Chondrocyte (in vitro differentiated cells): ENCODE measurements at regions not wholly inside any gene's neighbourhood (a gene's known extent, or its start where the extent isn't known, plus 50 kb on each side); places are given as distances from the start of the nearest gene placed in this dataset.

ENCODE experiments used
- DNase-seq: peaks from one replicate; pipeline ENCODE4 v3.0.0; 2021; ENCODE audit warnings: mixed read lengths, low spot score
- H3K27ac Mint-ChIP-seq: one replicate; pipeline ENCODE4 v1.8.0; 2021; ENCODE audit warnings: mild to moderate bottlenecking, moderate library complexity, mixed read lengths; ENCODE audit not compliant: unreplicated experiment
- H3K27me3 Mint-ChIP-seq: 2 replicates; pipeline ENCODE4 v1.8.0; 2021; ENCODE audit warnings: low read depth, mixed read lengths
- H3K36me3 Mint-ChIP-seq: 2 replicates; pipeline ENCODE4 v1.8.0; 2021; ENCODE audit warnings: low read depth, mixed read lengths
- H3K4me1 Mint-ChIP-seq: 2 replicates; pipeline ENCODE4 v1.8.0; 2021; ENCODE audit warnings: low read depth, mild to moderate bottlenecking, mixed read lengths
- H3K4me3 Mint-ChIP-seq: one replicate; pipeline ENCODE4 v1.8.0; 2021; ENCODE audit warnings: mild to moderate bottlenecking, moderate library complexity, mixed read lengths; ENCODE audit not compliant: unreplicated experiment
- H3K9me3 Mint-ChIP-seq: 2 replicates; pipeline ENCODE4 v1.8.0; 2021; ENCODE audit warnings: low read depth, mixed read lengths
- CTCF ChIP-seq: fragments of 200-600 bp; sonication (generic); IDR thresholded peaks from 2 replicates; pipeline ENCODE4 v1.5.0; 2021; ENCODE audit warnings: antibody characterized with exemption, mild to moderate bottlenecking, moderate library complexity

GRCh38 chr5:99105216-99105615, 176.4 kb upstream of the CHD1 start:
- no peak for DNase-seq
- Mint-ChIP-seq H3K27me3 (peaks cover 47% of the 10 kb centered on the region), H3K4me1 (no peaks in the 10 kb centered on the region)

GRCh38 chr5:99104538-99105132, 175.8 kb upstream of the CHD1 start:
- Mint-ChIP-seq H3K27me3 (peaks cover 47% of the 10 kb centered on the region), H3K36me3 (no peaks in the 10 kb centered on the region), H3K4me3 (no peak overlapping the region), H3K27ac (no peak overlapping the region), H3K4me1 (no peaks in the 10 kb centered on the region), H3K9me3 (no peaks in the 10 kb centered on the region)
- peak; percentile 86 for TF ChIP-seq CTCF
- no peak for DNase-seq

More at GRCh38 chr5:99105216-99105615, 176.4 kb upstream of the CHD1 start:
- TF ChIP-seq CTCF = no peak
- Mint-ChIP-seq H3K9me3 (no peaks in the 10 kb centered on the region), H3K4me3 (no peak overlapping the region), H3K27ac (no peak overlapping the region), H3K36me3 (no peaks in the 10 kb centered on the region)

- H3K4me1 Mint-ChIP-seq = no peaks in the 10 kb centered on the region
- no peaks in the 10 kb centered on the region for H3K36me3 Mint-ChIP-seq
- H3K27ac Mint-ChIP-seq = no peak overlapping the region
- no peak for TF ChIP-seq CTCF
- H3K27me3 Mint-ChIP-seq = peaks cover 46% of the 10 kb centered on the region
- DNase-seq = no peak
- H3K4me3 Mint-ChIP-seq = no peak overlapping the region
- H3K9me3 Mint-ChIP-seq = no peaks in the 10 kb centered on the region
Observed at GRCh38 chr5:99102073-99102697, 173.4 kb upstream of the CHD1 start.

GRCh38 chr5:99099691-99100090, 170.9 kb upstream of the CHD1 start:
- Mint-ChIP-seq H3K4me3 (no peak overlapping the region), H3K27ac (no peak overlapping the region), H3K27me3 (peaks cover 50% of the 10 kb centered on the region), H3K4me1 (no peaks in the 10 kb centered on the region), H3K36me3 (no peaks in the 10 kb centered on the region), H3K9me3 (no peaks in the 10 kb centered on the region)
- no peak for TF ChIP-seq CTCF
- no peak for DNase-seq

GRCh38 chr5:99089822-99090549, 161.2 kb upstream of the CHD1 start:
- TF ChIP-seq CTCF = no peak
- no peak for DNase-seq
- Mint-ChIP-seq H3K27ac (no peak overlapping the region), H3K36me3 (no peaks in the 10 kb centered on the region), H3K27me3 (peaks cover 8% of the 10 kb centered on the region), H3K9me3 (peaks cover 6% of the 10 kb centered on the region), H3K4me3 (no peak overlapping the region), H3K4me1 (no peaks in the 10 kb centered on the region)
